HG02884 (cell line): ENCODE measurements at regions not wholly inside any gene's neighbourhood (a gene's known extent, or its start where the extent isn't known, plus 50 kb on each side); places are given as distances from the start of the nearest gene placed in this dataset.

Source experiments
- ATAC-seq: cut with Tn5 transposase; IDR thresholded peaks from one replicate; pipeline ENCODE4 v1.9.1; 2021; ENCODE audit warnings: mild to moderate bottlenecking, moderate library complexity; ENCODE audit not compliant: unreplicated experiment

DNA sequence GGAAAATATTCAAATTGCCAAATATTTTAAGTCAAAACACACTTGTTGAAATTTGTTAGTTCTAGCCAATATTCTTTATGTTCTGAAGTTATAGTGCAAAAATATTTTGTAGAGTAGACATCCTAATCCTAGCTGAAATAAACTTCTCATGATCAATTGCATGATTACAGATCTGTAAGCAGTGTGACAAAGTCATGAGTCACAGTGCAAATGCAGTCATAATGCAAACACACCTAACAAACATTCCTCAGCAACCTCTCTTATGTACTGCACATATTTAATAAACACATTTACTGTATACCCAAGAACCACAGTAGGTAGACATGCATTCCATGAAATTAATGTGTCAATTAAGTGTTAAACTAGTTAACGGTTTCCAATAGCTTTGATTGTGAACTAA lies 1857.4 kb downstream of the NCAM2 start:
- no peak for ATAC-seq

DNA sequence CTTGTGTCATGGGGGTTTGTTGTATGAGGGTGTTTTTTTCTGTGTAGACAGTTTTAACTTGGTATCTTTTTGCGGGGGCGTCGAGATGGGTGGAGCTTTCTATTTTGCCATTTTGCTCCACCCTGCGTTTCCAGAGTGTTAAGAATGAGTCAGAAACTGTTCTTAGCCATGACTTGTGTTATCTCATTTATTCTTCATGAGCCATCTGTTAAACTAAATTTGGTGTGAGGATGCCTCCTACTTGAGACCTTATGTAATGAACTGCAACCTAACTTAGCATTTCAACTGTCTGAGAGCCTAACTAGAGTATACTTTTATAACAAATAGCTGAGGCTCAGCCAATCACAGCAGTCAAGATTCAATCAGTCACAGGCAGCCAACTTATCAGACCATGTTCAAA lies 1873.5 kb downstream of the NCAM2 start:
- no peak for ATAC-seq

DNA sequence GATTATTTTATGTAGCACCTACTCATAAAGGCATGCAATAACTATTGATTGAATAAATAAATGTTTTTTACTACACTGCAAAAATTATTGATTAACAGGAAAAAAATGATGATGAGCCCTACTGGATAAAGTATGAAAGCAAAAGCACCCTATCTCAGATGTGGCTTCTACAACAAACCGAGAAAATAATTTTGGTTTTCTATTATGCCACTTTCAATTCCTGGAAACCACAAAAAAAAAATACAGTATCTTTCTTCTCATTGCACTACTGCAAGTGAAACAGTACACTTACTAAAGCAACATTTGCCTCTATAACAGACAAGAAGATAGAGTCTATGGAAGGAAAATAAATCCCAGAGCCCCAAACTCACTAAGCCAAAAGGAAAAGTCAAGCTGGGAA lies 1882.4 kb downstream of the NCAM2 start:
- ATAC-seq, result no peak

DNA sequence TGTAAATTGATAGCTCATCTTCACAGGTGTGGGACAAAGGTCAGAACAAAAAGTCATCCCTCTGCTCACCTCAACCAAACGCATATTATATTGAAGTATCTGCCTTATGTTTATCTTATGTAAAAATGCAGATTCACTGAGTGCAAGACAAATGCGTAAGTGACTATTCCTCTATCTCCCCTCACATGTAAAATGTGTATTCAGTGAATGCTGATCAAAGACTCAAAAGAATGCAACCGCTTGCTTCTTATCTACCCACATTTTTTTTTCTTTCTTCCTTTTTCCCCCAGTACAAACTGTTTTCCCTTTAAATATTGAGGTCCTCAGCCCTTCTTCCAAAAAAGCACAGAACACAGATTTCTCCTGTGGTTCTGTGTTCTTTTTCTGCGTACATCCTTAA lies 1882.9 kb downstream of the NCAM2 start:
- ATAC-seq, result no peak

DNA sequence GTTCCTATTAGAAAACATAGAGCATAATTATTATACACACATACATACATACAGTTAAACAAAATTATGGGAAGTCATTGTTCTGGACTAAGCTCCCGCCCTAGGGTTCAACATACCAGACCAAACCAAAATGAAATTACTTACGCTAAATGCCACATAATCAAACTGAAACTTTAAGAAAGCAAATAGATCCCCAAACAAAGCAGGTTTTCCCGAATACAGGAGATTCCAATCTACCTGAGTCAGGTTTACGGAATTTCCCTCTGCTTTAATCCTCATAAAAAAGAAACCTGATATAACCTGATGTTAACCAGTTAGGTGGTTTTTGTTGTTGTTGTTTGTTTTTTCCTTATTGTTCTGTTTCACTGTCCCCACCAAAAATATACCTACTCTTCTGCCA lies 1886.9 kb downstream of the NCAM2 start:
- no peak for ATAC-seq

DNA sequence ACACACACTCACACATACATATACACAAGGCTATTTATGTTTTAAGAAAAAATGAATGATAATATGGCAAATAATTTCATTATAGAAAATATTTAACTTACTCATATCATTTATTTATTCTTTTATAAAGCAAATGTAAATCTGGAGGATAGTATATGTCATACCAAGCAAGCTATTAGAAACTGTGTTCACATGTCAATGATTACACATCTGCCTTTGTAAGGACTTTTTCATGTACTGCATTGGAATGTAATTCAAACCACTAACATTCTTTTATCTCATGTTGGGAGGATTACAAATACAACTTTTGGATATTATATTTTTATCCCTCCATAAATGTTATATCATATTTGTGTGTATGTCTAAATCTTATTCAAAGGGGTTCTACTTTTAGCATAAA lies 1887.4 kb downstream of the NCAM2 start:
- no peak for ATAC-seq

DNA sequence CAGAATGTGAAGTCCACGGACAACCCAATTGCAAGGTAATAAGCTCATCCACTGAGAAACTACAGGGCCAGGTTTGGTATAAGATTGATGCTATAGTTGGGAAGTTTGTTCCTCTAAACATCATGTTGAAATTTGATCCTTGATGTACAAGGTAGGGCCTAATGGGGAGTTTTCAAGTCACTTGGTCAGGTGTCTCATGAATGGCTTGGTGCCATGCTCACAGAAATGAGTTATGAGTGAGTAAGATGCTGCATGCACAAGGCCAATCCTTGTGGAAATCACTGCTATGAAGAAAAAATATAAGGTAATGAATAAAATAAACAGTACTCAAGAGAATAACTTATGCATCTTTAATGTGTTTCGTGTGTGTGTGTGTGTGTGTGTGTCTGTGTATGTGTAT lies 1891.2 kb downstream of the NCAM2 start:
- no peak for ATAC-seq

DNA sequence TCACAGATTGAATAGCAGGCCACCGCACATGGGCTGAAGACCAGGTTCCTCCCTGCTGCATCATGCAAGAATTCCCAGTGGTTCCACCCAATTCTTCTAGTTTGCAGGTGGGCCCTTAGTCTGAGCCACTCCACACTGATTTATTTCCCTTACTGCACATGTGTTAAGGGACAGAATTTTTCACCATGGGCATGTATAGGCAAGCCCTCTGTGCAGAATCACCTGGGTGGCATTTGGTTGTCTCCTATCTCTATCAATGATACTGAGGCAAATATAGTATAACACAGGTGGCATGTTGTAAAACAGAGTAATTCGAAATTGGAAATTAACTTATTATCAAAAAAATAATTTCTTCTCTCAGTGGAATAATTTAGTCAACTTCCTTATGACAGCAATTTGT lies 1892.4 kb downstream of the NCAM2 start:
- no peak for ATAC-seq

DNA sequence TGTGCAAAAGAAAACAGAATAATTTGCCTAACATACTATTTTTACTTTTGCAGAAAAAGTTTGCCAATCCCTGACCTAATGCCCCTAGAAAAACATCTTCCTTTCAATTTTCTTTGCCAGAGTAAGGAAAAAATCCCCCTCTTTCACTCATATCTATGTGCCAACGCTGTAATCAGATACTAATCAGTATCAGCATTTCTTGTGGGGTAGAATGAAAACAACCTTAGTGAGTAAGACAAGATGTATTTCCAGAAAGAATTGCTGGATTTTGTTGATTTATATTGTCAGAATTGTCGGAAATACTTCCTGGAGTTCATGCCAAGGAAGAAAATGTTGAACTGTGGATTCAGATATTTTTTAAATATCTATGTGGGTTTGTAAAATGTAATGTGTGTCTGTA lies 1893.8 kb downstream of the NCAM2 start:
- no peak for ATAC-seq

DNA sequence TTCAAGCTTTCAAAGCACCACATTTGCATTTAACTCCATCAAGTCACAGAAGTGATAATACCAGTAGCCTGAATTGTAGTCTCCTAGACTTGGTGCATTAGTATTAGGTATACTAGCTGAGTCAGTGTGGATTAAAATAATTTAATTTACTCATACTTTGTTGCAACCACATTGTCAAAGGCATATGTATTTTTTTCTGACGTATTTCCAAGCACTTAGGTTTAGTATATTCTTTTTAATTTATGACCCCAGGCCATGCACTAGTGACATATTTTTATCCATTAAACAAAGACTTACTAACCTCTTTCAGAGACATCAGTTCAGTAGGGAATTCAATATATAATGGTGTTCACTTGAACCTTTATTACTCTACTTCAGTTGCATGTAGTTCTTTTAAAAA lies 1894.5 kb downstream of the NCAM2 start:
- ATAC-seq, result no peak

DNA sequence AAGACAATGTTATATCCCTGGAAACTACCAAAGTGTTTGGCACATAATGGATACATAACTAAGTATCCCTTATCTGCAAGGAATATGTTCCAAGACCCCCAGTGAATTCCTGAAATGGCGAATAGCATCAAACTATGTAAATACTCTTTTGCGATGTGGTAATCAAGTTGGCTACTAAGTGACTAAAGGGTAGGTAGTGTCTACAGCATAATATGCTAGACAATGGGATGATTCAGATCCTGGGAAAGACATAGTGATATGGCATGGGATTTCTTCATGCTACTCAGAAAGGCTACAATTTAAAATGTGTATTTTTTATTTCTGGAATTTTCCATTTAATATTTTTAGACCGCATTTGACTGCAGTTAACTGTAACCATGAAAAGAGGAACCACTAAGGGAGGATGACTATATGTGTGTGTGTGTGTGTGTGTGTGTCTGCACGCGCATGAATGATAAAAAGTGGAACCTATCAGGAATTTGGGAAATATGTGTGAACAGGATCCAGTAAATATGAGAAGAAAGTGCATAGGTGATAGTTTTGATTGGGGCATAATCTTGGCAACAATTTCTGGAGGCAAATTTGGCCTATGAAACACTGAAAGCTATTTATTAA lies 1899.9 kb downstream of the NCAM2 start:
- ATAC-seq, result no peak

DNA sequence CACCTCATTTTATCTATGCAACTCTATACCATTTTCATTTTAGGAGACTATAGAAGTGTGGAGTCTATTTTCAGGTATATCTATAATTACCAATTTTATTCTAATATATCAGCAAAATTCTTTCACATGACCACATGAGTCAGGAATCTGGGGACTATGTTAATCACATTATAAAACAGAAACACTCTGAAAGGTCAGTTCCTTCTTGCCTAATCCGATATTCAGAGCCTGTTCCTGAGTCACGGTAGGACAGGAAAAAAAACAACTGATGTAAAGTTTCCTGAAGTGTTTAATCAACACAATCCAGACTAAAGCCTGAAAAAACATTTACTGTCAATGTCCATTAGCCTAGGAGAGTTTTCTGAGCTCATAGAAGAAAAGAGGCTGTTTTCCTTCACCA lies 1902.3 kb downstream of the NCAM2 start:
- no peak for ATAC-seq

DNA sequence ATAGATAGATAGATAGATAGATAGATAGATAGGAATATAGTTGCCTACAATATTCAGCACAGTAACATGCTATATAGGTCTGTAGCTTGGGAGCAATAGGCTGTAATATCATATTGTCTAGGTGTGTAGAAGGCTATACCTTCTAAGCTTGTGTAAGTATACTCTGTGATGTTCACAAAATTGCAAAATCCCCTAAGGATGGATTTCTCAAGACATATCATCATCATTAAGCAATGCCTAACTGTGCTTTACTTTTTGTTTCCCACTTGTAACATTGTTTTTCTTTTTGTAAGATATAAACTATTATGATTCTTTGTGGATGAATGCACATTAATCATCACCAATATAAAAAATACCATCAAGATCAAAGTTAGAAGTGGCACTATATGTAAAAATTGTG lies 1905.6 kb downstream of the NCAM2 start:
- no peak for ATAC-seq

DNA sequence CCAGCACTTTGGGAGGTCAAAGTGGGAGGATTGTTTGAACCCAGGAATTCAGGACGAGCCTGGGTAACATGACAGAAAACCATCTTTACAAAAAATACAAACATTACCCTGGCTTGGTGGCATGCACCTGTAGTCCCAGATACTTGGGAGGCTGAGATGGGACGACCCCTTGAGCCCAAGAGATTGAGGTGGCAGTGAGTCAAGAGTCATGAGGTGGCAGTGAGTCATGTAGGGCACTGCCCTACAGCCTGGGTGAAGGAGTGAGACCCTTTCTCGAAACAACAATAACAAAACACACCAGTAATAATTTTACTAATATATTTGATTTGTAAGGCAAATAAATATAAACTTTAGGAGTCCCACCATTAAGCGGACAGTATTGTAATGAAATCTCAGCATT lies 1906.2 kb downstream of the NCAM2 start:
- ATAC-seq, result no peak

DNA sequence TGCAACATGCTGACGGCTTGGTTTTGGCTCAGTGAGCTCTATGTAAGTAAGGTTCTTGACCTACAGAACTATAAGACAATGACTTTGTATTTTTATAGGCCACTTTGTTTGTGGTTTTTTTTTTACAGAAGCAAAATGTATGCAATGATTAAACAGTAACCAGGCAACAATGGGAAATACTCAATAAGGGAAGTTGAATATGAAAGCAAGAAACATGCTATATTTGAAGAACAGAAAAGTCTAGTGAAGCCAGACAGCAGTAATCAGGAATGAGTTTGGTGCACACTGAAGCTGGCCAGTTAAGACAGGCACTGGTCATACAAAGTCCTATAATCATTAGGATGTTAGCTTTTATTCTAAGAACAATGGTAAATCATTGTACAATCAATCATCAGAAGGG lies 1926.8 kb downstream of the NCAM2 start:
- ATAC-seq, result no peak

DNA sequence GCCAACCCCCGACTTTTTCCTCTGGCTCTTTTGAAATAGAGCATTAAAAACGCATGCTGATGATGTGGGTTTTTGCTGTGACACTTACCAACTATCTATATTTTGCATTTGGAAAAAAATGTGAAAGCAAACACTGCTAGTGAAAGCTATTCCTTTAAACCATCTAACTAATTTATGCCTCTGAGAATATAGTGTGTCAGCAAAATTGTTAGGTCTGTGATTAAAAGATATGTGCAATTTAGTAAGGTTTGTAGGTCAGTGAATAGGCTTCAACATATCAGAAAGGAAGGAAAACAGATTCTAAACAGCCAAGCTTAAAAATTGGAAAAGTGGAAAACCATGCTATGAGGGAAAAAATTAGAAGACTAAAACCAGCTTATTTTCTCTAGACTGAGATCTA lies 1929.3 kb downstream of the NCAM2 start:
- no peak for ATAC-seq

DNA sequence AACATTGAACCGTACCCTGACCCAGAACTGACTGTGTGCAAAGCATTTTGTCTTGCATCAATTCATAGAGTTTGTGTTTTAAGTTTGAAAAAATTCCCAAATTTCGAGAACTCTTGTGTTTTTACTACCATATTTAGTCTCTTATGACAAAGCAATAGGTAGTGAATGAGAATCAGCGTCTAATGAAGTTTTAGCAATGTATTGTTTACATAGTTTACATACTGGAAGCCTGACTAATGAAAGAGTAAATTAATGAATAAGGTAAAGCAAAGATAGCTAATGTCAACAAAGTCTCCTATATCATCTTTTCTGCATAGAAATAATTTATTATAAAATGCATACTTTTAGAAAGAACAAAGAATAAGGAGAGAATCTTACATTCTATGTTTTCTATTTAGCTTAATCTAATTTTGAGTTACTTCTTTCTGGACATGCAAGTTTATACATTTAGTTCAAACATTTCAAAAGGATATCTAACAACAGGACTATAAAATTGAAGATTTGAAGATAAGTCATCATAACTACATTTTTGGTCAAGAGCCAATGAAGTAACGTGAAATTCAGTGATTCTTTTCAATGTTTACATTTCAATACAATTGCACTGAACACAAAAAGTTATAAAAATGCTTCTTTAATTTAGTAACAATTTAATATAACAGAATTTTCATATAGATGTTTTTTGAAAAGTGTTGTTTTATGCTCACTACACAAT lies 1943.7 kb downstream of the NCAM2 start:
- ATAC-seq, result no peak

DNA sequence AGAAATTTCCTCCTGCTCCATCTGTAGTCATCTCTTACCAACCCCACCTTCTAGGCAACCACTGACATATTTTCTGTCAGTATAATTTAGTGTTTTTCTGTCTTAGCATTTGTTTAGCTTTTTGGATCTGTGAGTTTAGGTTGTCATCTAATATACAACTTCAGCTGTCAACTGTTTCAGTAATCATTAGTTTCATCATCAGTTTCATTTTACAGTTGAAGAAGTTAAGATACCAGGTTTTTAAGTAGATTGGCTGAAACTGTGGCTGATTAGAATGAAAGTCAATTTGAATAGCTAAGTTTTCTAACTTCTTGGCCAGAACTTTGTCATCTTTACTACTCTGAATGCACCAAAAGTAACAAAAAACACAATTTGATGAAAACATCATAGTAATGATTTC lies 1957.3 kb downstream of the NCAM2 start:
- no peak for ATAC-seq

DNA sequence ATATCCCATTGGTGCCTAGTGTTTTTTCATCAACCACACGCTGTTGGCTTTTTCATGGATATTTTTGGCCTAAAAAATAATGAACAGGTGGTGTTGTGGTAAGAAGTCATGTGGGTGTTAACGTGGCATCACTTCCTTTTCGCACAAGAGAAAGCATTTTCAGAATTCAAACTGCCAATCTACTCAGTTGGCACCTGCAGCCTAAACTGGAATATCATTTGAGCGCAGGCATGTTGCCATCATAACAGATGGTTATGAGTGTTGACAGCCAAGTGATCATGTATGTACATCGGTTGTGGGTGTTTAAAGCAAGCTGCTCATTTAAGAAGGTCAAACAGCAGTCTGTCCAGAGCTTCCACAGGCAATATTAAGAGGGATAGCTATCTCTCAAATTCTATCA lies 1963.0 kb downstream of the NCAM2 start:
- ATAC-seq, result no peak

DNA sequence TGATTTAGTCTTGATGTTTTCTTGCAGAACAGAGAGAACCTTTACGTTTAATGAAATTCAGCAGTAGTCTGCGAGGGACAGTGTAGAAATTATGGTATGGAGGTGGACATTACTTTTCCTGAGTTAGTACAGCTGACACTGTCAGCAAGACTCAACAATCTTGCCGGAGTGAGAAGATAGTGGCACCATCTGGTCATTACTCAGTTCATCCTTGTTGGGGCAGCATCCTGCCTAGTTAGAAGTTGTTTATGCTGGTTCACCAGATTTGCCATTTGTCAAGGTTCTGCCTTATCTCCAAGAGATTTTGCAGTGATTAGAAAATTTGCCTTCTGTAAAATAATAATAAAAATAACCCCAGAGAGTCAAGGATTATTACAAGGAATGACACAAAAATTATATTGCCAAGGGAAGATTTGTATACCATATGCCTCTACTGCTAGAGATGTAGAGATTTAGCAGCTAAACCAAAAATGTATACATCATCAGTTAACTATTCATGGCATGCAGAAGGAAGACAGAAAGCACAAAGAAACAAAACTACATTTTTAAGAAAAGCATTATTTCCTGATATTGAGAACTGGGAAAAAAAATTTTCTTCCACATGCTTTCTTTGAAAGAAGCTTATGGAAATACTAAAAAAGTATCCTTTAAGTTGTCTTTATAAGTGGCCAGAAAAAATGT lies 1967.4 kb downstream of the NCAM2 start:
- ATAC-seq, result no peak

DNA sequence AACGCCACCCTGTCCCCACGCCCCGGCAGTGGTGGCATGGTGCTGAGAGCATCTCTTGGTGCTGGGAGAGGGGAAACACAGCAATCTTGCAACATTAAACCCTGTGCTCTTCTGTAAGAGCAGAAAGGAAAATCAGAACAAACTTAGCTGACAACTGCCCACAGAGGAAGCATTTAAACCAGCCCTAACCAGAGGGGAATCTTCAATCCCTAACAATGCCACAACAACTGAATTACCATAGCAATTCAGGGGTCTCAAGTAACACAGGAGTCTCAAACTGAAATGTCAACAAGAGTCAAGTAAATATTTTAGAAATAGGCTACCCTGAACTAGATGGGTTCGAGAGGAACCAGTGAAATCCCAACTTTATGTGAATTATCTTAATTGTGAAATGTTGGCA lies 1983.6 kb downstream of the NCAM2 start:
- no peak for ATAC-seq

DNA sequence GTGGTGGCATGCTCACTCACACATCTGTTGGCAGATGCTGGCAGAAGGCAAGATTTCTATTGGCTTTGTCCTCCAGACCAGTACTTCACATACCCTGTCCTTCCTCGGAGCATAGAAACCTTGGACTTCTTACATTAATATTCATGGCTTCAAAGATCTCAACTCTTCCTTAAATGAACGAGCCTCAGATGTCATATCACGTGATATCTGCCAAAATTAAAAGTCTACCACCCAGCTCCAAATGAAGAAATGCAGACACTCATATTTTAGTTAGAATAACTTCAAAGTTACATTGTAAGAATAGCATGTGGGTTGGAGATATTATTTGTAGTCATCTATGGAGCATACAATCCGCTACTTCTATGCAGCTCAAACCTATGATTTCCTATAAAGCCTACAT lies 1994.9 kb downstream of the NCAM2 start:
- ATAC-seq, result no peak
